ENCODE measurements at regions not wholly inside any gene's neighbourhood (a gene's known extent, or its start where the extent isn't known, plus 50 kb on each side); places are given as distances from the start of the nearest gene placed in this dataset.

DNA sequence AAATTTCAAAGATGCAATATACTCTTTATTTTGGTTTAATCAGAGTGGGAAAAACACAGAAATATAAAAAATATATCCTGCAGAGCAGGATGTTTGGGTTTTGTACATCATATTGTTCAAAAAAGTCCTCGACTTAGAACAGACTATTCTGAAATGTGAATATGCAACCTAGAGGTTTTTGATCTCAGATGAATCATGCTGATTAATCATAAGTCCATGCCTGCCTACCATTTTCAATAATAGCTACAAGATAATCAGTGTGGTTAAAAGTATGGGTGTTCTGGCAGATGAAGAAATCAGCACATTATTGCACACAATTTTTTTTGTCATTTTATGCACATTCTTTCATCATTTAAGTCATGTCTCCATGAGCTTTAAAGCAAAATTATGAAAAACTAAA is 1261.0 kb upstream of the NXPH2 start:
- TF ChIP-seq, protein P1, sequence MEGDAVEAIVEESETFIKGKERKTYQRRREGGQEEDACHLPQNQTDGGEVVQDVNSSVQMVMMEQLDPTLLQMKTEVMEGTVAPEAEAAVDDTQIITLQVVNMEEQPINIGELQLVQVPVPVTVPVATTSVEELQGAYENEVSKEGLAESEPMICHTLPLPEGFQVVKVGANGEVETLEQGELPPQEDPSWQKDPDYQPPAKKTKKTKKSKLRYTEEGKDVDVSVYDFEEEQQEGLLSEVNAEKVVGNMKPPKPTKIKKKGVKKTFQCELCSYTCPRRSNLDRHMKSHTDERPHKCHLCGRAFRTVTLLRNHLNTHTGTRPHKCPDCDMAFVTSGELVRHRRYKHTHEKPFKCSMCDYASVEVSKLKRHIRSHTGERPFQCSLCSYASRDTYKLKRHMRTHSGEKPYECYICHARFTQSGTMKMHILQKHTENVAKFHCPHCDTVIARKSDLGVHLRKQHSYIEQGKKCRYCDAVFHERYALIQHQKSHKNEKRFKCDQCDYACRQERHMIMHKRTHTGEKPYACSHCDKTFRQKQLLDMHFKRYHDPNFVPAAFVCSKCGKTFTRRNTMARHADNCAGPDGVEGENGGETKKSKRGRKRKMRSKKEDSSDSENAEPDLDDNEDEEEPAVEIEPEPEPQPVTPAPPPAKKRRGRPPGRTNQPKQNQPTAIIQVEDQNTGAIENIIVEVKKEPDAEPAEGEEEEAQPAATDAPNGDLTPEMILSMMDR (optimal IDR thresholded peaks at IDR 0.05 in 1 of 3, IDR thresholded peaks at IDR 0.05 in 1 of 3, conservative IDR thresholded peaks at IDR 0.05 in 1 of 3; ENCODE audit: extremely low read depth in 1 of 3, insufficient read depth in 2 of 3, low read length in 3 of 3) = no peak
- TF ChIP-seq EZH2 (IDR thresholded peaks at IDR 0.05; ENCODE audit: low read length) = no peak
